GM19025 (cell line): ENCODE measurements at regions not wholly inside any gene's neighbourhood (a gene's known extent, or its start where the extent isn't known, plus 50 kb on each side); places are given as distances from the start of the nearest gene placed in this dataset.

ENCODE experiments used
- ATAC-seq: cut with Tn5 transposase; IDR thresholded peaks from one replicate; pipeline ENCODE4 v1.9.1; 2021; ENCODE audit warnings: mild to moderate bottlenecking, low read depth, moderate library complexity; ENCODE audit not compliant: unreplicated experiment

DNA sequence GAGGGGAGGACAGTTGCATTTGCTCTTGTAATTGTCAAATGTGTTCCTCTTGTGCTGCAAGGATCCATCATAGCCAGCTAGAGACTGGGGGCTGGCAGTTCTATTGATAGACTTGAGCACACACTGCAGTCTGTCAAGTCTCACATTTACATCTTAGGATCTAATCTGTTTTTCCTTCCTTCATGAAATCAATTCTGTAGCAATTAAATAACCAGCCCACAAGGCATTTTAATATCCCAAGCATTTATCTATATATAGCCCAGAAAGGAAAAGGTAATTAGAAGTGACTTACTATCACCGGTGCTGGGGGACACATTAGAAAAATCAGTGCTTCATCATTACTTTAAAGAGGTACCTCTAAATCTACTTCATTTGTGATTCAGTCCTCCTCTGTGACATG, 143.0 kb upstream of the STXBP5 start:
- no peak for ATAC-seq

DNA sequence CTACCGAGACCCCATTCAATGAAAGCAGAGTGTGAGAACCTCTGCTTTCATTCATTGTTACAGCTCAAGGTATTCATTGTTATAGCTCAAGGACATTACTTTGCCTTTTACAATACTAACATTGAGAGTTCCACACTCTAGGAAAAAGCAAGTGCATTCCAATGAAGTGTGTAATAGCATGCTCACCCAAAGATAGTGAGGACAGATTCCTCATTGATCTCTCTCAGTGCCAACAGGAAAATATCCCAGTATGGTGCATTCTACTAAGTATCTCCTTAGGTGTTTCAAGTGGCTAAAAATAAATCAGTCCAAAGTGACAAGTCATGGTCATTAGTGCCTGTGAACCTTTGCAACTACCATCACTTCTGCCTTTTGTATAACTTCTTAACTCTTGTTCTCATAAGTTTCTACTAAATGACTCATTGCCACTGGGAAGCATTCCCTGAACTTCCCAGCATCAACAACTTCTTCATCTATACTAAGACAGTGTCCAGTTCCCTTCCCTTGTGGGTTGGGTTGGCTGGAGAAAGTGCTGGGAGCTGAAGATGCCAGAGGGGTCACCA, 140.7 kb upstream of the STXBP5 start:
- ATAC-seq, result no peak

GRCh38 chr6:147065786-147066185, 138.4 kb upstream of the STXBP5 start:
- no peak for ATAC-seq

DNA sequence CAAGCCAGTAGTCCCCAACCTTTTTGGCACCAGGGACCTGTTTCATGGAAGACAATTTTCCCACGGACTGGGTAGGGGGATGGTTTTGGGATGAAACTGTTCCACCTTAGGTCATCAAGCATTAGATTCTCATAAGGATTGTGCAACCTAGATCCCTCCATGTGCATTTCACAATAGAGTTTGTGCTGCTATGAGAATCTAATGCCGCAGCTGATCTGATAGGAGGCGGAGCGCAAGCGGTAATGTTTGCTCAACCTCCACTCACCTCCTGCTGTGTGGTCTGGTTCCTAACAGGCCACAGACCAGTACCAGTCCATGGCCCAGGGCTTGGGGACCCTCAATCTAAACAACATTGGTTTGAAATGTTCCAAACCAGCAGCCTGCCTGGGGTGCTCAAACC, 137.0 kb upstream of the STXBP5 start:
- ATAC-seq, result no peak

GRCh38 chr6:147071776-147072175, 132.4 kb upstream of the STXBP5 start:
- ATAC-seq, result no peak

DNA sequence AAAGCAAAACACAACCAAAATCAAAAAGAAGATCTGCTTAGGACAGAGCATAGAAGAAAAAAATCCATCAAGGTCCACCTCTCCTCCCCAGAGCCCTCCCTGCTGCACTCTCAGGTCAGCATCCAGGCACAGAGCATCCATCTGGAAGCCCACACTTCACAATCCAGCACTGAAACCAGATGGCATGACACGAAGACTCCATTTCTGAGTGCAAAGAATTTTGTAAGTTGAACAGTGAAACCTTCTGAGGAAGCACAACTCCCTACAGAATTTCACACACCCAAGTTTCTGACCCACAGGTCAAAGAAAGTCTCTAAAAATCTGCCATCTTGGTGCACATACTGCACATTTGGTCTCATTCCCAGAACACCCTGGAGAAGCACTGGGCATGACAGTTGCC, 128.8 kb upstream of the STXBP5 start:
- no peak for ATAC-seq

DNA sequence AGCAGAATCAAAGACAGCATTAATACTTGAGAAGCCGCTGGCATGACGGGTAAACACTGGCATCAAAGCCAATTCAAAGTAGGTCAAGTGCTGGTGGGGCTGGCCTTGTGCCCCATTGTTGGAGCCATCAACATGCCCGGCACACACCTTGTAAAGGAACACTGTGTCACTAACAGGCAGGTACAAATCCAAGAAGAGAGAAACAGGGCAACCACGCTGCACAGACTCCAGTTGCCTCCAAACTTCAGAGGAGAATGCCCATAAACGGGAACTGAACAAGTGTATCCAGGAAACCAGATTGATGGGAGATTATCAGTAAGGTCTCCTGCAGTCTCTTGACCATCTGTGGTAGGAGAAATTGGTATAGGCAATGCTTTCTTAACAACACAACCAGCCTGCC, 127.0 kb upstream of the STXBP5 start:
- no peak for ATAC-seq

GRCh38 chr6:147078106-147078505, 126.1 kb upstream of the STXBP5 start:
- ATAC-seq, result no peak

DNA sequence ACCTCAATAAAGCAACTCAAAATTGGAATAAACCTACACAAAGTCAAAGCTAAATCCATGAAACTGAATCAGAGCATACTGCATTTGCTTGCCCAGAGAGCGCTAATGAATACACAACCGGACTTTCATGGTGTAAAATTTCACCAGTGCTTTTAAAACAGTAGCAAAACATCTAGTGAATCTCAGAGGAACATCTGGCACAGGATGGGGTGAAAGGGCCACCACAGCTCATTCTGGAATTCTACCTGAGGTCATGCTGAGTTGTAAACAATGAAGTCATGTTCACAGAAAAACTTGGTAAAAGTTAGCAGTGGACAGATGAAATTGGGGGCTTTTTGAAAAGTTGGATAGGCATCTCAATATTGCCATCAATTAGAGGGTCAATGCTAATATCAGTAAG, 125.6 kb upstream of the STXBP5 start:
- ATAC-seq, result no peak

- ATAC-seq, result no peak
These were observed 124.0 kb upstream of the STXBP5 start for GRCh38 chr6:147080225-147080624.

- no peak for ATAC-seq
These were observed 123.1 kb upstream of the STXBP5 start for GRCh38 chr6:147081076-147081609.

- ATAC-seq, result no peak
These were observed 116.6 kb upstream of the STXBP5 start for GRCh38 chr6:147087641-147088040.

DNA sequence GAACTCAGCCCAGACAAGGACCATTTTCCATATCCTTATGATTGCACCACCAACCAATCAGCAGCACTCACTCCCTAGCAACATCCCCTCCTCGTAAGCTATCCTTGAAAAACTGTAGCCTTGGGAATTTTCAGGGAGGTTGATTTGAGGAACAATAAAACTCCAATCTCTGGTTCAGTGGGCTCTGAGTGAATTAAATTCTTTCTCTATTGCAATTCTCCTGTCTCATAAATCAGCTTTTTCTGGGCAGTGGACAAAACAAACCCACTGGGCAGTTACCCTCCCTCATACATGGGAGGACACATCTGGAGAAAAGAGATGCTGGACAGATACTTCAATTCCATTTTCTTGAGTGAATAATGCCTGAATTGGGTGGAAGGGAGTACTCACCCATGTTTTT, 115.4 kb upstream of the STXBP5 start:
- ATAC-seq, result no peak

DNA sequence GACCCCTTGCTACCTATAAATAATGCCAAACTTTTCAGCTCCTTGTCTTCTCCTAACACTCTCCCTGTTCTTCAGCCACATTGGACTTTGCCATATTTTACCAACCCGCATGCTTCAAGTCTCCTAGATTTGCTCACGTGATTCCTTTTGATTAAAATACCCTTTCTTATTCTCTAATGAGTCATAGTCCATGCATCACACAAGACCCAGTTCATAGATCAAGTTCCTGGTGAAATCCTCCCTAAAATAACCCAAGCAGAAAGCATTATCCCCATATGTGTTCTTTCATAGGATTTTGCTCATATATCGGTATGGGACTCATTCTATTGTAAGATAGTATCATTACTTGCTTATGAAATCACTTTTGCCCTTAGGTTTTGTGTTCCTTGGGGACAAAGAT, 108.9 kb upstream of the STXBP5 start:
- ATAC-seq, result no peak

DNA sequence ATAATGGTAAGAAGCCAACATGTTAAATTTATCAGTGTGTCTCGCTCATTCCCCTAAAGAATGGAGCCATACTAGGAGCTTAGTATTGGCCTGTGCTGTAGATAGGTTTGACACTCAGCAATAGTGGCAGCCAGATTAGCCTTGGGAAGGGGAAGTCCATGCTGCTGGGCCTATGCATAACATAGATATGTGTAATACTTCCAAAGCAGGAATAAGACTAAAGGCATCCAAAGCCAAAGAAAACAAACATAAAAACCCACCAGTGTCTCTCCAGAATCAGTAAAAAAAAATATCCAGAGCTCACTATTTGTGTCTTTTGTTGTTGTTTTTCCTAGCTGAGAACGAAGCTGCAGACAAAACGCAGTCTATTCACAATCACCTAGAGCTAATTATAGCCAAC, 104.2 kb upstream of the STXBP5 start:
- no peak for ATAC-seq

- no peak for ATAC-seq
These were observed 101.2 kb upstream of the STXBP5 start for GRCh38 chr6:147103007-147103406.

DNA sequence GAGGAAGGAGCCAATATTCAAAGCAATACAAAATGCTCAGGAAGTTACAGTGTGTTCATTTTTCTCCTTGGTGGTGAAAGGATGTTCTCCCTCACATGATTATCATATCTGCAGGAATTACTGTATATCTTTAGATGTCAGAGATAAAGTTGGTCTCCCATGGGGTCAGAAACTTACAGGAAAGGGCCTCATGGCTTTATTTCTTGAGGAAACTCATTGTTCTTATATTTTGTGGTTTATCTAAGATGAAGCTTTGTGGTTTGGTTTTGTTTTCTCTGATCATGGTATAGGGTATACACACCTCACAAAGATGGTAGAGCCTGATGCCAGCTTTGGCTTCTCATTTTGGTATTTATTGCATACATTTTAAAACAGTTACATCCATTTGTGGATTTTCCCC, 100.5 kb upstream of the STXBP5 start:
- no peak for ATAC-seq

DNA sequence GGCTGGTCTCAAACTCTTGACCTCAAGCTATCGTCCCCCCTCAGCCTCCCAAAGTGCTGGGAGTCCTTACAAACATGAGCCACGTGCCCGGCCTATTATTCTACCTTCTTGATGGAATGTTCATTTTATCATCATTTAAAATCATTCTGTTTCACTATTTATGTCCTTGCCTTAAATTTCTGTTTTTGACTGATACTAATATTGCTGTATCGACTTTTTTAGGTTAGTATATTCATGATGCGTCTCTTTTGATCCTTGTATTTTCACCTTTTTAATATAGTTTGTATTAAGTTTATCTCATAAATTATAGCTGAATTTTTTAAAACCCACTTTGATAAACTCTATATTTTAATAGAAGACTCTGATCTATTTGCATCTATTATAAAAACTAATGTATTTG, 98.4 kb upstream of the STXBP5 start:
- ATAC-seq, result no peak

DNA sequence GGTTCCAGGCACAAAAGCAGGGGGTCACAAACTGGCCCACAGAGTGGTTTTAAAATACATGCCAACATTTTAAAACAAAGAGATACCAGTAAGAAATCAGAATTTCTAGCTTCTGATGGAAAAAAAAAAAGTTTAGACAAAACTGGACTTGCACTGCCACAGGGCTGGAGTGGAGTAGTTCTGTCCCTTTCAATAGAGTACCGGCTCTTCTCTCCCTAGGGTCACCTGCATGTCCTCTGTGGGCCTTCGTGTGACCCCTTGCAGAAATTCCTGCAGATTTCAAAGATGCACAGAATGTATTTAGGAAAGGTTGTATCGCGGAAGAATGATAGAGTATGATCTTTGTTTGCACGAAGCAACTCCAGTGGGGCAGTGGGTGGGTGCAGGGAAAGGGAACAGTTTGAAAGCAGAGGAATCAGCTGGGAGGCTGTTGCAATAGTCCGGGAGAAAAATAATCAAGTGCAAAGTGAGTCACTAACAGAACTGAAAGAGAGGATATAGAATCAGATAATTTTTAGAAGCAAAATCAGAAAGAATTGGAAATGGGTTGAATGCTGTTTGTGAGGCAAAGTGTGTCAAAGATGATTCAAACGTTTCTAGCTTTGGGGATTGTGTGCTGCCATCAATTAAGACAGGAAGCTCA, 97.3 kb upstream of the STXBP5 start:
- no peak for ATAC-seq

DNA sequence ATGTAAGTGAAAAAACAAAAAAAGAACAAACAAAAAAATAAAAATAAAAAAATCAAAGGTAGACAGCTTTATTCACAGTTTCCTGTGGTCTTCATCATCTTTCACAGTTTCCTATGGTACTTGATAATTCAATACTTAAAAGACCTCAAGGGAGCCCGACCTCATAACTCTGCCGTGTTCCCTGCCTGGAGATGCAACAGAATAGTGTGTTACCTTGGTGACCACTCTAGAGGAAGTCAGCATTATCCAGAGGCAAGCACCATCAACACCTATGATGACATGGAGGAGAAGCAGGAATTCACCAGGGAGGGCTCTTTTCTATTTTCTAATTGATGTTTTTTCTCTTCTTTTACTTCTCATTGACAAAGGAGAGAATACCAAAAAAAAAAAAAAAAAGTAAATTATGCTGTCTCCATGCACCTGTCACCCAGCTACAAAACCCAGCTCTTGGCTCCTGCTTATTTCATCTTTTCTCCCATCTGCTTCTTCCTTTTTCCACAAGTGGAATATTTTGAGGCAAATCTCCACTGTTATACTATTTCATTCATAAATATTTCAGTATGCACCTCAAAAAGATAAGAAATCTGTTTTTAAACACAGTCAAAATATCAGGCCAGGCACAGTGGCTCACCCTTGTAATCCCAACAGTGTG, 95.8 kb upstream of the STXBP5 start:
- ATAC-seq, result no peak

DNA sequence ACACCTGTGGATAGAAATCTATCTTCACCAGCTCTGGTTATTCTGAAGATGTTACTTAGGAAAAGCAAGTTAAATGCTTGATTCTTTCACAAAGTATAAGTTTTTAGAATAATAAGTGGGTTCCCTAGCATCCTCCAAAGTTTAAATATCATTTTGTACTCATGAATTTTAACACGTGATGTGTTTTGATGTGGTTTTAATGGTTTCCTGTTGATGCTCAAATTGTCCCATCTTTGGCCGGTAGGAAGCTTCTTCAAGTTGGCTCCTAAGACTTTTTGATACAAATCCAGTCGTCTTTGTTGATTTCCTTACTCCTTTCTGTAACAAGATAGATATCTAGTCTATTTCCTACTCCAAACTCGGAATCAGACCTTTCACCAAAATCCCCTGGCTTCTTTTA, 94.5 kb upstream of the STXBP5 start:
- ATAC-seq, result no peak

- no peak for ATAC-seq
These were observed 88.2 kb upstream of the STXBP5 start for GRCh38 chr6:147116056-147116455.
